ENCODE measurements at regions not wholly inside any gene's neighbourhood (a gene's known extent, or its start where the extent isn't known, plus 50 kb on each side); places are given as distances from the start of the nearest gene placed in this dataset.

DNA sequence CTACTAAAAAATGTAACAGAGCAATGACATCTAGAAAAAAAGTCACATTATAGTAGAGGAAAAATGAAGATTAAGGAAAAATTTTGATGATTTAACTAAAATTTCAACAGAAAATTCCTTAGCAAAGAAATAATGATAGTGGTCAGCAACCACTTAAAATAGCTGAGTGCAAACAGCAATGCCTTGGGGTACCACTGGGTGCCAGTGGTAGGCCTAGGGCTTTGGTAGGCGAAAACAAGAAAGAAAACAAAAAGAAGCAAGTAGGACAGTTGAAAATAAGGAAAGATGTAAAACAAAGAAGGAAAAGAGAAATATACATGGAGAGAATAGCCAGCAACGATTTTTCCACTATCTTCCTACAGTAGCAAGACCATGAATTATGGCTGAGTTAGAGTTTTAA is 313.5 kb upstream of the IRS4 start:
- Mint-ChIP-seq H3K27ac (ENCODE audit: unreplicated experiment) (no peak overlapping the region), H3K9me3 (ENCODE audit: low read depth, unreplicated experiment) (no peaks in the 10 kb centered on the region), H3K4me1 (ENCODE audit: low read depth, unreplicated experiment) (no peaks in the 10 kb centered on the region), H3K27me3 (ENCODE audit: unreplicated experiment) (no peaks in the 10 kb centered on the region), H3K4me3 (ENCODE audit: low read depth, unreplicated experiment) (no peak overlapping the region), H3K36me3 (ENCODE audit: insufficient read depth, unreplicated experiment) (no peaks in the 10 kb centered on the region)
- DNase-seq, result peak; percentile 6
- TF ChIP-seq, protein P1, sequence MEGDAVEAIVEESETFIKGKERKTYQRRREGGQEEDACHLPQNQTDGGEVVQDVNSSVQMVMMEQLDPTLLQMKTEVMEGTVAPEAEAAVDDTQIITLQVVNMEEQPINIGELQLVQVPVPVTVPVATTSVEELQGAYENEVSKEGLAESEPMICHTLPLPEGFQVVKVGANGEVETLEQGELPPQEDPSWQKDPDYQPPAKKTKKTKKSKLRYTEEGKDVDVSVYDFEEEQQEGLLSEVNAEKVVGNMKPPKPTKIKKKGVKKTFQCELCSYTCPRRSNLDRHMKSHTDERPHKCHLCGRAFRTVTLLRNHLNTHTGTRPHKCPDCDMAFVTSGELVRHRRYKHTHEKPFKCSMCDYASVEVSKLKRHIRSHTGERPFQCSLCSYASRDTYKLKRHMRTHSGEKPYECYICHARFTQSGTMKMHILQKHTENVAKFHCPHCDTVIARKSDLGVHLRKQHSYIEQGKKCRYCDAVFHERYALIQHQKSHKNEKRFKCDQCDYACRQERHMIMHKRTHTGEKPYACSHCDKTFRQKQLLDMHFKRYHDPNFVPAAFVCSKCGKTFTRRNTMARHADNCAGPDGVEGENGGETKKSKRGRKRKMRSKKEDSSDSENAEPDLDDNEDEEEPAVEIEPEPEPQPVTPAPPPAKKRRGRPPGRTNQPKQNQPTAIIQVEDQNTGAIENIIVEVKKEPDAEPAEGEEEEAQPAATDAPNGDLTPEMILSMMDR (IDR thresholded peaks at IDR 0.05; ENCODE audit: unreplicated experiment), result no peak
- BruUV-seq (replicated peaks), result no TSS peak
- intact Hi-C loops (cut with micrococcal nuclease; ENCODE audit: unreplicated experiment), result loop anchor here (5.0 to 10.0 kb wide), 2 partner anchors 332 to 345 kb away; no protein-coding TSS in a partner anchor
- CTCF ChIA-PET, result no interaction called here

DNA sequence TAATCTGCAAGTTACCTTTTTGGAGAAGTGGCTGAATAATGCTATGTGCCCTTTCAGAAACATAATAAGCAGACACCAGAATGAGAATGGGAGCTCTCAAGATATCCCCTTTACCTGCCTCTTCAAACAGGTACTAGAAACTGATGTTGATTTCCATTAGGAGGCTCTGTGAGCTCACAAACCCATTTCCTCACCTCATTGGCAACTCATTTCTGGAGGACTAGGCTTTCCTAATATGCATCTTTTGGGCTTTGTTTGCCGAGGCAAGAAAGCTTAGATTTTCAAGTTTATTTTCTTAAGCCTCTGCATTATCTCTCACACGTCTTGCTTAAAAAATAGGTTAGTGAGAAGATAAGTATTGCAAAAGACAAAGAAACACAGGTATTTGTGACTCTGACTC is 313.1 kb upstream of the IRS4 start:
- Mint-ChIP-seq H3K36me3 (ENCODE audit: insufficient read depth, unreplicated experiment) (no peaks in the 10 kb centered on the region), H3K4me3 (ENCODE audit: low read depth, unreplicated experiment) (no peak overlapping the region), H3K9me3 (ENCODE audit: low read depth, unreplicated experiment) (no peaks in the 10 kb centered on the region), H3K4me1 (ENCODE audit: low read depth, unreplicated experiment) (no peaks in the 10 kb centered on the region), H3K27me3 (ENCODE audit: unreplicated experiment) (no peaks in the 10 kb centered on the region), H3K27ac (ENCODE audit: unreplicated experiment) (no peak overlapping the region)
- BruUV-seq (replicated peaks), result no TSS peak
- TF ChIP-seq, protein P1 (IDR thresholded peaks at IDR 0.05; ENCODE audit: unreplicated experiment), result no peak
- no peak for DNase-seq
- intact Hi-C loops (cut with micrococcal nuclease; ENCODE audit: unreplicated experiment), result loop anchor here (10.0 kb wide), 1 partner anchor 345 kb away; no protein-coding TSS in a partner anchor
- CTCF ChIA-PET, result no interaction called here

DNA sequence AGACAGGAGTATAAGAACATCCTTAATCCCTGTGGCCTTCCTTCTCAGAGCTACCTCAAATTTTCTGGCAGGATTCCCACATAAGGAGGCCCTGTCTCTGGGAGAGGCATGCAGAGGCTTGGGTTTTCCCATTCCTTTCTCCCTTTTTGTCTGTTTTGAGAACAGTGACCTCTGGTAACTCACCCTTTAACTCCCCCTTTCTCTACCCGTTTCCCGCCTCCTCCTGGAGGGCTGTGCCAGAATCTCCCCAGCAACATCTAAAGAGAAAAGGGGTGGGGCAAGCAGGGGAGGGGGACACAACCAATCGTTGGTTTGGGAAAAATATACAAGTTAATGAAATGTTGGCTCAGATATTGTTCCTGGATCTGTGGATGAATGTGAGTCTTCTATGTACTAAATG is 303.7 kb upstream of the IRS4 start:
- Mint-ChIP-seq H3K27me3 (ENCODE audit: unreplicated experiment) (no peaks in the 10 kb centered on the region), H3K36me3 (ENCODE audit: insufficient read depth, unreplicated experiment) (no peaks in the 10 kb centered on the region), H3K4me3 (ENCODE audit: low read depth, unreplicated experiment) (no peak overlapping the region), H3K4me1 (ENCODE audit: low read depth, unreplicated experiment) (peaks cover 17% of the 10 kb centered on the region), H3K9me3 (ENCODE audit: low read depth, unreplicated experiment) (no peaks in the 10 kb centered on the region), H3K27ac (ENCODE audit: unreplicated experiment) (no peak overlapping the region)
- CTCF ChIA-PET, result no interaction called here
- intact Hi-C loops (cut with micrococcal nuclease; ENCODE audit: unreplicated experiment), result loop anchor here (10.0 kb wide), 1 partner anchor 335 kb away; no protein-coding TSS in a partner anchor
- BruUV-seq (replicated peaks), result no TSS peak
- DNase-seq, result no peak
- TF ChIP-seq, protein P1 (IDR thresholded peaks at IDR 0.05; ENCODE audit: unreplicated experiment), result no peak

DNA sequence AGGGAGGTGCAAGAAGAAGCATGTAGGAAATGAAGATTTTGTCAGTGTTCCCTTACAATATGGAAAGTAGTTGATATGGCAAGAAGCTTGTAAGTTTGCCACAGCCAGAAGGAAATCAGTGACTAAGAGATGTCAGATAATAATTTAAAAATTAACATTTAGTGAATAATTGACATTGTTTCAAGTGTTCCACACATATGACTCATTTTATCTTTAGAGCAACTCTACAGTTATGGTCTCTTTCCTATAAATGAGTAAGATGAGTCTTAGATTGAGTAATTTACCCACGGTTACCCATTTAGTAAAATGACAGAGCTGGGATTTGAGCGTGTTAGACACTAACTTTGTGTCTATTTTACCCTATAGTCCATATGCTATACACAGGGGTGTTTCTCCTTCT is 300.3 kb upstream of the IRS4 start:
- CTCF ChIA-PET, result no interaction called here
- Mint-ChIP-seq H3K4me3 (ENCODE audit: low read depth, unreplicated experiment) (peak overlapping the region; percentile 9), H3K36me3 (ENCODE audit: insufficient read depth, unreplicated experiment) (no peaks in the 10 kb centered on the region), H3K4me1 (ENCODE audit: low read depth, unreplicated experiment) (peaks cover 17% of the 10 kb centered on the region), H3K27ac (ENCODE audit: unreplicated experiment) (peak overlapping the region; percentile 80), H3K9me3 (ENCODE audit: low read depth, unreplicated experiment) (peaks cover 5% of the 10 kb centered on the region), H3K27me3 (ENCODE audit: unreplicated experiment) (no peaks in the 10 kb centered on the region)
- BruUV-seq (replicated peaks), result no TSS peak
- DNase-seq, result no peak
- TF ChIP-seq, protein P1 (IDR thresholded peaks at IDR 0.05; ENCODE audit: unreplicated experiment), result no peak
- intact Hi-C loops (cut with micrococcal nuclease; ENCODE audit: unreplicated experiment), result no loop called here
